H9 (cell line): ENCODE measurements at regions not wholly inside any gene's neighbourhood (a gene's known extent, or its start where the extent isn't known, plus 50 kb on each side); places are given as distances from the start of the nearest gene placed in this dataset.

Source experiments
- DNase-seq: peaks from one replicate; pipeline ENCODE4 v3.0.0-alpha.2; 2017
- H2AFZ ChIP-seq: one replicate; pipeline ENCODE4 v1.6.1; 2013; ENCODE audit warnings: mild to moderate bottlenecking, low read length, control low read depth, moderate library complexity
- H2AK5ac ChIP-seq: 2 replicates; pipeline ENCODE4 v1.6.1; 2013; ENCODE audit warnings: low read length, control low read depth, mixed read lengths; ENCODE audit not compliant: insufficient read length
- H2BK120ac ChIP-seq: one replicate; pipeline ENCODE4 v1.6.1; 2013; ENCODE audit warnings: low read depth, mild to moderate bottlenecking, low read length, control low read depth, inconsistent platforms; ENCODE audit not compliant: poor library complexity, severe bottlenecking
- H2BK12ac ChIP-seq: 2 replicates; pipeline ENCODE4 v1.6.1; 2013; ENCODE audit warnings: low read length, control low read depth, mixed read lengths, low read depth; ENCODE audit not compliant: insufficient read length
- H2BK15ac ChIP-seq: 2 replicates; pipeline ENCODE4 v1.6.1; 2013; ENCODE audit warnings: low read depth, low read length, control low read depth
- H2BK20ac ChIP-seq: one replicate; pipeline ENCODE4 v1.6.1; 2013; ENCODE audit warnings: low read depth, mild to moderate bottlenecking, low read length, control low read depth, inconsistent platforms; ENCODE audit not compliant: poor library complexity, severe bottlenecking
- H2BK5ac ChIP-seq: 2 replicates; pipeline ENCODE4 v1.6.1; 2013; ENCODE audit warnings: low read length, control low read depth, mixed read lengths; ENCODE audit not compliant: insufficient read length
- H3K14ac ChIP-seq: 2 replicates; pipeline ENCODE4 v1.6.1; 2013; ENCODE audit warnings: low read length, control low read depth; ENCODE audit not compliant: insufficient read depth
- H3K18ac ChIP-seq: 2 replicates; pipeline ENCODE4 v1.6.1; 2013; ENCODE audit warnings: low read depth, mild to moderate bottlenecking, mixed read lengths, low read length, control low read depth; ENCODE audit not compliant: insufficient read length
- H3K23ac ChIP-seq: 2 replicates; pipeline ENCODE4 v1.6.1; 2013; ENCODE audit warnings: low read length, control low read depth, mixed read lengths, low read depth; ENCODE audit not compliant: insufficient read length
- H3K23me2 ChIP-seq: 2 replicates; pipeline ENCODE4 v1.6.1; 2013; ENCODE audit warnings: low read depth, mild to moderate bottlenecking, mixed read lengths, low read length, control low read depth; ENCODE audit not compliant: insufficient read length, poor library complexity, severe bottlenecking
- H3K27ac ChIP-seq: 2 replicates; pipeline ENCODE4 v1.5.1; 2013; ENCODE audit warnings: low read length, control low read depth, mixed read lengths, low read depth; ENCODE audit not compliant: insufficient read length
- H3K27me3 ChIP-seq: 2 replicates; pipeline ENCODE4 v1.6.1; 2013; ENCODE audit warnings: low read length, control low read depth, inconsistent platforms; ENCODE audit not compliant: insufficient read depth
- H3K4ac ChIP-seq: 2 replicates; pipeline ENCODE4 v1.6.1; 2013; ENCODE audit warnings: low read depth, mild to moderate bottlenecking, control low read depth, inconsistent platforms, low read length, moderate library complexity
- H3K4me1 ChIP-seq: 2 replicates; pipeline ENCODE4 v1.6.1; 2013; ENCODE audit warnings: low read length, control low read depth, inconsistent platforms; ENCODE audit not compliant: insufficient read depth
- H3K4me2 ChIP-seq: 2 replicates; pipeline ENCODE4 v1.6.1; 2013; ENCODE audit warnings: low read length, control low read depth, mixed read lengths; ENCODE audit not compliant: insufficient read length, insufficient read depth
- H3K56ac ChIP-seq: 2 replicates; pipeline ENCODE4 v1.6.1; 2013; ENCODE audit warnings: low read depth, mild to moderate bottlenecking, mixed read lengths, low read length, control low read depth; ENCODE audit not compliant: insufficient read length
- H3K79me1 ChIP-seq: 2 replicates; pipeline ENCODE4 v1.6.1; 2013; ENCODE audit warnings: low read depth, mild to moderate bottlenecking, moderate library complexity, low read length, control low read depth, inconsistent platforms; ENCODE audit not compliant: insufficient read depth, poor library complexity, severe bottlenecking
- H3K79me2 ChIP-seq: 2 replicates; pipeline ENCODE4 v1.6.1; 2013; ENCODE audit warnings: low read length, control low read depth, inconsistent platforms; ENCODE audit not compliant: insufficient read depth
- H3K9ac ChIP-seq: 2 replicates; pipeline ENCODE4 v1.6.1; 2013; ENCODE audit warnings: low read length, control low read depth, mixed read lengths; ENCODE audit not compliant: insufficient read length; ENCODE audit errors: extremely low read depth
- H3K9me3 ChIP-seq: one replicate; pipeline ENCODE4 v1.6.1; 2013; ENCODE audit warnings: low read depth, low read length, inconsistent platforms; ENCODE audit not compliant: control insufficient read depth
- H3T11ph ChIP-seq: one replicate; pipeline ENCODE4 v1.6.1; 2013; ENCODE audit warnings: mild to moderate bottlenecking, low read length, control low read depth, inconsistent platforms
- H4K20me1 ChIP-seq: one replicate; pipeline ENCODE4 v1.6.1; 2013; ENCODE audit not compliant: control insufficient read depth, insufficient read length, insufficient read depth
- H4K5ac ChIP-seq: 2 replicates; pipeline ENCODE4 v1.6.1; 2013; ENCODE audit warnings: low read depth, mild to moderate bottlenecking, mixed read lengths, low read length, control low read depth; ENCODE audit not compliant: insufficient read length
- H4K8ac ChIP-seq: replicated peaks from 2 replicates; pipeline ENCODE4 v1.6.1; 2013; ENCODE audit warnings: low read length, control low read depth, mixed read lengths, low read depth; ENCODE audit not compliant: insufficient read length
- H4K91ac ChIP-seq: 2 replicates; pipeline ENCODE4 v1.6.1; 2013; ENCODE audit warnings: low read depth, mild to moderate bottlenecking, moderate library complexity, mixed read lengths, low read length, control low read depth; ENCODE audit not compliant: insufficient read length
- H3K27ac Mint-ChIP-seq, 3 experiments: 2 replicates in 2 of 3; 3 replicates in 1 of 3; pipeline ENCODE4 v1.8.0; 2020 to 2021; ENCODE audit warnings: mixed read lengths in 3 of 3, mild to moderate bottlenecking in 1 of 3, moderate library complexity in 1 of 3
- H3K27me3 Mint-ChIP-seq: 2 replicates; pipeline ENCODE4 v1.8.0; 2021; ENCODE audit warnings: low read depth, mild to moderate bottlenecking, moderate library complexity, mixed read lengths
- H3K36me3 Mint-ChIP-seq, 3 experiments: 2 replicates in 2 of 3; 3 replicates in 1 of 3; pipeline ENCODE4 v1.8.0; 2020 to 2021; ENCODE audit warnings: low read depth in 3 of 3, mixed read lengths in 3 of 3; ENCODE audit not compliant: insufficient read depth in 1 of 3
- H3K4me1 Mint-ChIP-seq, 2 experiments: 2 replicates each; pipeline ENCODE4 v1.8.0; 2020; ENCODE audit warnings: mixed read lengths in 2 of 2
- H3K4me3 Mint-ChIP-seq, 2 experiments: 2 replicates in 1 of 2; 3 replicates in 1 of 2; pipeline ENCODE4 v1.8.0; 2020 to 2021; ENCODE audit warnings: mild to moderate bottlenecking in 2 of 2, mixed read lengths in 2 of 2, moderate library complexity in 1 of 2
- H3K9me3 Mint-ChIP-seq, 2 experiments: 2 replicates in 1 of 2; 3 replicates in 1 of 2; pipeline ENCODE4 v1.8.0; 2020; ENCODE audit warnings: mild to moderate bottlenecking in 2 of 2, mixed read lengths in 2 of 2, moderate library complexity in 1 of 2
- CTCF ChIP-seq: fragments of 200-600 bp; sonication (generic); conservative IDR thresholded peaks from 3 replicates; pipeline ENCODE4 v1.8.0; 2021; ENCODE audit warnings: antibody characterized with exemption, mild to moderate bottlenecking

GRCh38 chr4:38390969-38391545, 272.9 kb upstream of the KLF3 start:
- Histone ChIP-seq H3K18ac (no peak overlapping the region), H3K23me2 (no peaks in the 10 kb centered on the region), H2AK5ac (no peak overlapping the region), H4K20me1 (no peaks in the 10 kb centered on the region), H3K27me3 (no peaks in the 10 kb centered on the region), H4K8ac (no peak overlapping the region), H4K5ac (no peak overlapping the region), H4K91ac (no peak overlapping the region), H3K9me3 (peaks cover 5% of the 10 kb centered on the region), H3K4ac (no peak overlapping the region), H2BK15ac (no peak overlapping the region), H3K79me2 (no peaks in the 10 kb centered on the region), H2BK20ac (no peak overlapping the region), H2BK12ac (no peak overlapping the region), H3T11ph (no peak overlapping the region), H3K14ac (no peak overlapping the region), H3K79me1 (no peaks in the 10 kb centered on the region), H3K4me1 (no peaks in the 10 kb centered on the region), H2AFZ (no peak overlapping the region), H3K23ac (no peak overlapping the region), H3K4me2 (no peak overlapping the region), H2BK5ac (no peak overlapping the region), H3K56ac (no peak overlapping the region), H2BK120ac (no peak overlapping the region), H3K9ac (no peak overlapping the region), H3K27ac (no peak overlapping the region)
- Mint-ChIP-seq H3K27ac (no peak overlapping the region), H3K4me3 (no peak overlapping the region), H3K9me3 (peaks cover 41 to 50% of the 10 kb centered on the region in 2 experiments), H3K36me3 (peaks cover 18 to 37% (median 19%) of the 10 kb centered on the region in 3 experiments), H3K27me3 (no peaks in the 10 kb centered on the region), H3K4me1 (0 out of 4 replicates have a peak, but pooled peaks cover 0 to under 1% of the 10 kb centered on the region in 2 experiments)
- no peak for DNase-seq
- no peak for TF ChIP-seq CTCF
